NK-92 treated with Interleukin-12 subunit alpha and Interleukin-12 subunit beta, amount 100 ng/mL, for 24 hours (cell line): ENCODE measurements at regions not wholly inside any gene's neighbourhood (a gene's known extent, or its start where the extent isn't known, plus 50 kb on each side); places are given as distances from the start of the nearest gene placed in this dataset.
"Not testable (repeated sequence)": the region's sequence is repeated elsewhere in the genome, so short reads cannot be mapped to it uniquely, and the experiment has no call there.

ENCODE experiments used
- DNase-seq: peaks from one replicate; lab custom pipeline; 2025; lab: John Stamatoyannopoulos, UW

DNA sequence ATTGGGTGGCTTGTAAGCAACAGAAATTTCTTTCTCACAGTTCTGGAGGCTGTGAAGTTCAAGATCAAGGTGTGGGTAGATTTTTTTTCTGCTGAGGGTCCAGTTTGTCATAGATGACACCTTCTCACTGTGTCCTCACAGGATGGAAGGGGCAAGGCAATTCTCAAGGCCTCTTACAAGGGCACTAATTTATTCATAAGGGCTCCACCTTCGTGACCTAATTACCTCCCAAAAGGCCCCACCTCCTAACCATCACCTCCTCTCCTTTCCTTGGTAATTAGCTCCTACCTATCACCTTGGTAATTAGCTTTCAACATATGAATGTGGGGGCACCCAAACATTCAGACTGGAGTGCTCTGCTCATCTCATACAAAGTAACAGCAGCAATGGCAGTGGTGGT lies 92.3 kb upstream of the CD44 start:
- no peak for DNase-seq

DNA sequence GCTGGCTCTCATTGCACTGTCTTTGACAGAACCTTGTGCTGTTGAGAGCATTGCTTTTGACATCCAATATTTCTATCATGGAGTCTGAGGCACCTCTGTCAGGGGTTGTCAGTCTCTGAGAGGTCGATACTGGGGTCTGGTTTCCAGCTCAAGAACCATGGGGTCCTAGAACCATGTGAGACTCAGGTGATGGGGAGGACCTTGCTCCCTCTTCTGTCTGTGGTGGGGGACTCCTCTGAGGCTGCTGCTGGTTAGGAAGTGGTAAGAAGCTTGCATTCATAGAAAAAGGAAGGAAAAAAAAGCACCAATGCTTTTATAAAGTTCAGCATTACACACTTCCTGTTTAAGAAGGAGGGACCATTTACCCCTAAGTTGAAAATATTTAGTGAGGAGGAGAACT lies 91.8 kb upstream of the CD44 start:
- no peak for DNase-seq

- DNase-seq, result no peak
These were observed 91.2 kb upstream of the CD44 start for GRCh38 chr11:35047769-35048168.

DNA sequence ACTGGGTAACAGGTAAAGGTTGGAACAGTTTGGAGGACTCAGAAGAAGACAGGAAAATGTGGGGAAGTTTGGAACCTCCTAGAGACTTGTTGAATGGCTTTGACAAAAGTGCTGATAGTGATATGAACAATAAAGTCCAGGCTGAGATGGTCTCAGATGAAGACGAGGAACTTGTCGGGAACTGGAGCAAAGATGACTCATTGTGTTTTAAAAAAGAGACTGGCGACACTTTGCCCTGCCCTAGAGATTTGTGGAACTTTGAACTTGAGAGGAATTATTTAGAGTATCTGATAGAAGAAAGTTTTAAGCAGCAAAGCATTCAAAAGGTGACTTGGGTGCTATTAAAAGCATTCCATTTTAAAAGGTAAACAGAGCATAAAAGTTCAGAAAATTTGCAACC lies 90.6 kb upstream of the CD44 start:
- not testable (repeated sequence) for DNase-seq

- DNase-seq, result no peak
These were observed 89.0 kb upstream of the CD44 start for GRCh38 chr11:35049859-35050531.

GRCh38 chr11:35050541-35050995 lies 88.4 kb upstream of the CD44 start:
- no peak for DNase-seq

GRCh38 chr11:35056391-35057093 lies 82.4 kb upstream of the CD44 start:
- DNase-seq, result no peak

DNA sequence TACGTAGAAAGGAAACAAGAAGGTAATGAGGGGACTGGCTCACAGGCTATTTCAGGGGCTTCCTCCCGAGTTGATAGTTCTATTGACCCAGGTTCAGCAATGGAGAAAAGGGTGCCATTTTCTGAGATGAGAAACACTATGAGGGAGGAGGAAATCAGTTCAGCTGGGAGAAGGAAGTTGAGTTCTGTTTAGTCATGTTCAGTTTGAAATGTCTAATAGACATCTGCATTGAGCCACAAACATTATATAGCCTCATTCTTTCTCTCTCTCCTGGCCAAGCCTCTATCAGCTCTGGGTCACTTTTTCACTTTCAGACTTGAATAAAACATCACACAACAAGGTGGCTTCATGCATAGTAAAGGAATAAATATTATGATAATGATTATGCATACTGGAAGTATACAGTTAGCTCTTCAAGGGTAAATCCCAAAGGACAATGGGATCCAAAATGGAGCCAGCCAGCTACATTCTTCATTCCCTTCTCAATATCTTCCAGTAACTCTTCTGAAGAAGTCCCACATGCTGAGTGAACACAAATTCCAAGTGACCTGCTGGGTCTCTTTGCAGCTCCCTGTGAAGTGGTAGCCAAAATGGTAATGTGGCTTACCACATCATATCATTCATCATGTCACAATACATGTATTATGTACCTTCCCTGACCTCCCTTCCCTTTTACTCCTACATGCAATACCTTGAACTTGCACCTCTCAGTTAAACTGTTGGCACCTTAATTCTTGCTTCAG lies 80.9 kb upstream of the CD44 start:
- DNase-seq, result no peak

DNA sequence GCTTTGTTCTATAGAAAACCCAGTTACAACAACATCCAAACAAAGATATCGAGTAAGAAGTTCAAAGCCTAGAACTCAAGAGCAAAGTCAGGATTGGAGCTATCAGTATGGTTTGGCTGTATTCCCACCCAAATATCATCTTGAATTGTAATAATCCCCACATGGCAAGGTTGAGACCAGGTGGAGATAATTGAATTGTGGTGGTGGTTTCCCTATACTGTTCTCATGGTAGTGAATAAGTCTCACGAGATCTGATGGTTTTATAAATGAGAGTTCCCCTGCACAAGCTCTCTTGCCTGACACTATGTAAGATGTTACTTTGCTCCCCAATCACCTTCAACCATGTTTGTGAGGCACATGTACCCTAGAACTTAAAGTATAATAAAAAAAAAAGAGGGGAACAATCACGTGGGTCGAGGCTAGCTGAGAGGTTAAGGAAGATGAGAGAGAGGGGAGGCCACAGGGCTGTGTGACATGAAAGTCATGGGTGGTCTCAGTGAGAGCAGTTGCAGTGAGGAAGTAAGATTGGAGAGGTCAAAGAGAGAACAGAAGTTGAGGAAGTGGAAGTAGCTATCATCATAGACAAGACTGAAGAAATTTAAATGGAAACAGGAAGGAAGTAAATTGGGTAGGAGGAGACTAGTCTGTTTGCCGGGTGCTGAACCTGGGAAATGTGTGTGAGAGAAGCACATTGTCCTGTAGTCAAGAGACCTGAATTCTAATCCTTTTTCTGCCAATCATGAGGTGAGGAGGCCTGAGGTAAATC lies 80.1 kb upstream of the CD44 start:
- DNase-seq, result no peak

DNA sequence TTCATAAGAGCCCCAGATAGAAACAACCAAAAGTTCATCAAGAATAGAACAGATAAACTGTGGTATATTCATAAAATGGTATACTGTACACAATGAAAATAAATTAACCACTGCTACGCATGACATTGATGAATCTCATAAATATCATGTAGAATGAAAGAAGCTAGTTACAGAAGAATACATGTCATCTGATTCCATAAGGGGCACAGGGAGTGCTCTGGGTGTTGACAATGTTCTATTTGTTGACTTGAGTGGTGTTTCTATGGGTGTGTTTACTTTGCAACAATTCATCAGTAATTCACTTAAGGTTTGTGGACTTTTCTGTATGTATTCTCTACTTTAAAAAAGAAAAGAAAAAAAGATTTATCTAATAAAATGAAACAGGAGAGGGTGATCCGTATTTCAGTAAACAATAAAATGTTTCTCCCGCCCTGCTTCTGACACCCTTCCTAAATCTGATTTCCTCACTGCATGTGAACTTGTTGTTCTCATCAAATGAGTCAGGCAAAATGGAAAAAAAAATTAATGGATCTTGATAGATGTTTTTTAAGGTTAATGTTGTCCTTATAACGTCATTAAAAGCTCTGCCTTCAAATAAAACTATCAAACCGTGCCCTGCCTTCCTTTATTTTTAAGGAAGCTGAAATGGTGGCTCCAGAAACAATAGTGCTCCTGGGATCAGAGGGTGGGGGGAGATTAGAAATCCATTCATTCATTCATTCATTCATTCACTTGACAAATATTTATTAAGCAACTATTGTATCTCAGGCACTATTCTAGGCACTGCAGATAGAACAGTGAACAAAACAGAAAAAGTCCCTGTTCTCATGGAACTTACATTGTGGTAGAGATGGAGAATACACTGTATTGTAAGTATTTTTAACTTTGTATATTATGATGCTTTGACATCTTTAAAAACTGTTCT lies 77.2 kb upstream of the CD44 start:
- DNase-seq, result no peak

GRCh38 chr11:35063488-35063931 lies 75.5 kb upstream of the CD44 start:
- no peak for DNase-seq

- no peak for DNase-seq
These were observed 74.7 kb upstream of the CD44 start for GRCh38 chr11:35064114-35064800.

DNA sequence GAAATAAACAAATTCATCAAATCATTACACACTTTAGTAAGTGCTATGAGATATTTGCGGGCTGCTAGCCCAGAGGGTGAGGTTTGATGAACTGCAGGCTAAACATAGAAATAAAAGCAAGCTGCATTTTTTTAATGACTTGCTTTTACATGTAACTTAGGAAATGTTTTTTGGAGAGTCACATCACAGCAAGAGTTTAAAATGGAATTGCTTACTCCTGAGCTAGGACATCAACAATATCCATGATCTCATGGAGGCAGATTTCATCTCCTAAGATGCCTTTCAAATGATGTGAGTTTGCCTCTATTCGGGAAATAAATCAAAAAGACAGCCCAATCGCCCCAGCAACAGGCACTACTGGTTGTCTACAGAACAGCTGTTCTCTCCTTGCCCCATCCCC lies 73.4 kb upstream of the CD44 start:
- no peak for DNase-seq

DNA sequence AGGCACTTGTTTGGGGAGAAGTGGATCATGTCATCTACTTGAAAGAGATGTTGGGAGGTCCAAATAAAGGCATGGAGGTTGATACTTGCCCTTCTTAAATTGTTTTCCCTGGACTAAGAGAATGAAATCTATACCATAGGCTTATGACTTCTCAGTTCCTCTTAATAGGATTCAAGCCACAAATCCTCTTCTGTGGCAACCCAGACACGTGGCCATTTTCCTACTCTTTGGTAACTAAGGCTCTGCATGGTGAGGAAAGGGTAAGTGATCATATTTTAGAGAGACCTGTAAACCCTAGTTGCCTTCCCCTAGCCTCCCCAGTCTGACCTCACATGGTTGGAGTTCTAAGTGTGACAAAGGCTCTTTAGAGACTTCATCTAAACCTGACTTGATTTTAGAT lies 72.9 kb upstream of the CD44 start:
- no peak for DNase-seq

- DNase-seq, result no peak
These were observed 72.1 kb upstream of the CD44 start for GRCh38 chr11:35066783-35067423.

- DNase-seq, result no peak
These were observed 67.2 kb upstream of the CD44 start for GRCh38 chr11:35071722-35072121.

DNA sequence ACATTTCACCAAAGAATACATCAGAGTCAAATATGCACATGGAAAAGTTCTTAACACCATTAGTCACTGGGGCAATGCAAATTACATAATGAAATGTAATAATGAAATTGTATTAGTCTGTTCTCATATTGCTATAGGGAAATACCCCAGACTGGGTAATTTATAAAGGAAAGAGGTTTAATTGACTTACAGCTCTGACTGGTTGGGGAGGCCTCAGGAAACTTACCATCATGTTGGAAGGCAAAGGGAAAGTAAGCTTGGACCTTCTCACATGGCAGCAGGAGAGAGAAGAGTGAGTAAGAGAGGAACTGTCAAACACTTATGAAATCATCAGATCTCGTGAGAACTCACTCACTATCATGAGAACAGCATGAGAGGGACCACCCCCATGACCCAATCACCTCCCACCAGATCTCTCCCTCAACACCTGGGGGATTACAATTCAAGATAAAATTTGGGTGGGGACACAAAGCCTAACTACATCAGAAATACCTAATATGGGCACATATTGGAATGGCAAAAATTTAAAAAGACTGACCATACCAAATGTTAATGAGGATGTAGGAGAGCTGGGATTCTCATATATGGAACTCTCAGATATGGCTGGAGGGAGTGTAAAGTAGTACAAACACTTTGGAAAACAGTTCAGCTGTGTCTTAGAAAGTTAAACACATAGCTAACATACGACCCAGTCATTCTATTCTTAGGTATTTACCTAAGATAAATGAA lies 65.1 kb upstream of the CD44 start:
- DNase-seq, result no peak

- DNase-seq, result no peak
These were observed 62.5 kb upstream of the CD44 start for GRCh38 chr11:35076201-35077100.
